ENCODE measurements at regions not wholly inside any gene's neighbourhood (a gene's known extent, or its start where the extent isn't known, plus 50 kb on each side); places are given as distances from the start of the nearest gene placed in this dataset.

- Histone ChIP-seq H3K27ac (no peak overlapping the region), H3K4me3 (no peak overlapping the region)
- TF ChIP-seq, protein P1, sequence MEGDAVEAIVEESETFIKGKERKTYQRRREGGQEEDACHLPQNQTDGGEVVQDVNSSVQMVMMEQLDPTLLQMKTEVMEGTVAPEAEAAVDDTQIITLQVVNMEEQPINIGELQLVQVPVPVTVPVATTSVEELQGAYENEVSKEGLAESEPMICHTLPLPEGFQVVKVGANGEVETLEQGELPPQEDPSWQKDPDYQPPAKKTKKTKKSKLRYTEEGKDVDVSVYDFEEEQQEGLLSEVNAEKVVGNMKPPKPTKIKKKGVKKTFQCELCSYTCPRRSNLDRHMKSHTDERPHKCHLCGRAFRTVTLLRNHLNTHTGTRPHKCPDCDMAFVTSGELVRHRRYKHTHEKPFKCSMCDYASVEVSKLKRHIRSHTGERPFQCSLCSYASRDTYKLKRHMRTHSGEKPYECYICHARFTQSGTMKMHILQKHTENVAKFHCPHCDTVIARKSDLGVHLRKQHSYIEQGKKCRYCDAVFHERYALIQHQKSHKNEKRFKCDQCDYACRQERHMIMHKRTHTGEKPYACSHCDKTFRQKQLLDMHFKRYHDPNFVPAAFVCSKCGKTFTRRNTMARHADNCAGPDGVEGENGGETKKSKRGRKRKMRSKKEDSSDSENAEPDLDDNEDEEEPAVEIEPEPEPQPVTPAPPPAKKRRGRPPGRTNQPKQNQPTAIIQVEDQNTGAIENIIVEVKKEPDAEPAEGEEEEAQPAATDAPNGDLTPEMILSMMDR (IDR thresholded peaks at IDR 0.05) = no peak
- no peak for DNase-seq (ENCODE audit: low spot score)
Measured at GRCh38 chr12:93157279-93157678, 220.4 kb upstream of the NUDT4 start.

DNA sequence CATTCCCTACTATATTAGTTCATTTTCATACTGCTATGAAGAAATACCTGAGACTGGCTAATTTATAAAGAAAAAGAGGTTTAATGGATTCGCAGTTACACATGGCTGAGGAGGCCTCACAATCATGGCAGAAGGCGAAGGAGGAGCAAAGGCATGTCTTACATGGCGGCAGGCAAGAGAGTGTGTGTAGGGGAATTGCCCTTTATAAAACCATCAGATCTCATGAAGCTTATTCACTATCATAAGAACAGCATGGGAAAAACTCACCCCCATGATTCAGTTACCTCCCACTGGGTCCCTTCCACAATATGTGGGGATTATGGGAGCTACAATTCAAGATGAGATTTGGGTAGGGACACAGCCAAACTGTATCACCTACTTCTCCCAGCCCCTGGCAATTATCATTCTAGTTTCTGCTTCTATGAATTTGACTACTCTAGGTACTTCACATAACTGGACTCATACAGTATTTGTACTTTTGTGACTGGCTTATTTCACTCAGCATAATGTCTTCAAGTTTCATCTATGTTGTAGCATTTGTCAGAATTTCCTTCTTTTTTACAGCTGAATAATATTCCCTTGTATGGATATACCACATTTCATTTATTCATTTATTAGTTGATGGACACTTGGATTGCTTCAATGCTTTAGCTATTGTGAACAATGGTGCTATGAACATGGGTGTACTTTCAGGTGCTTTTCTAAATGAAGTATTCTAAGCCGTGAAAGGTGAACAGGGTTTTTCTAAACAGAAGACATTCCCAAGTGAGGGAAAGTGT lies 219.5 kb upstream of the NUDT4 start:
- no peak overlapping the region for H3K27ac ChIP-seq
- no peak for DNase-seq (ENCODE audit: low spot score)
- TF ChIP-seq, protein P1 (IDR thresholded peaks at IDR 0.05) = no peak
- H3K4me3 ChIP-seq = no peak overlapping the region

DNA sequence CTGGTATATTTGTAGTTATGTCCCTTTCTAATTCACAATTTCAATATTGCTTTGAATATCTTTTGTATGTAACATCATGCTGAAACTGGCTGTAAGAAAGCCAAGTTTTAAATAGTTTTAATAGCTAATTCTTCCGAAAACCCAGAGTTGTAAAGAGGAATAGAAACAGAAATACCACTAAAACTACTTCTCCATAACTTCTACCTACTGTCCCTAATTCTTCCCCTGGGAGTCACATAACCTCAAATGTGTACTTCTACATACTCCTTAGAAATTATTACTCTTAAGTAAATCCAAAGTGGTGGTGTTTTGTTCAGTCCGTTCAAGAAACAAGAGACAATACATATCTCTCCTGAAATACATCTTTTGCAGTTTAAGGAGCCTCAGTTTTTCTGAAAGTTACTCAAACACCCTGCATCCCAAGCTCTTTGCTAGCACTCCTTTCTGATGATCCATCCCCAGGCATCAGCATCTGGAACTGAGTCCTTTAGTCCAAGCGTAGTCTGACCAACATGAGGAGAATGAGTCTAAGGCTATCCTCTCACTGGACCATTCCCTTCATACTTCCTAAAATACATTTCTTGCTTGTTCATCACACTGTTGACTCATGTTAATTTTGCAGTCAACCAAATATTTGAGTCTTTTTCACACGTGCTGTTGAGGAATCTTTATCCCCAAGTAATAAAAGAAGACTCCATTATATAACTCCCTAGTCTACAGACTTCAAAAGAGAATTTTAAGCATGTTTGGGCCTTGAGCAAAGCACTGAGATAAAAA lies 214.3 kb upstream of the NUDT4 start:
- no peak for DNase-seq (ENCODE audit: low spot score)
- TF ChIP-seq, protein P1 (IDR thresholded peaks at IDR 0.05) = no peak
- Histone ChIP-seq H3K27ac (no peak overlapping the region), H3K4me3 (no peak overlapping the region)

DNA sequence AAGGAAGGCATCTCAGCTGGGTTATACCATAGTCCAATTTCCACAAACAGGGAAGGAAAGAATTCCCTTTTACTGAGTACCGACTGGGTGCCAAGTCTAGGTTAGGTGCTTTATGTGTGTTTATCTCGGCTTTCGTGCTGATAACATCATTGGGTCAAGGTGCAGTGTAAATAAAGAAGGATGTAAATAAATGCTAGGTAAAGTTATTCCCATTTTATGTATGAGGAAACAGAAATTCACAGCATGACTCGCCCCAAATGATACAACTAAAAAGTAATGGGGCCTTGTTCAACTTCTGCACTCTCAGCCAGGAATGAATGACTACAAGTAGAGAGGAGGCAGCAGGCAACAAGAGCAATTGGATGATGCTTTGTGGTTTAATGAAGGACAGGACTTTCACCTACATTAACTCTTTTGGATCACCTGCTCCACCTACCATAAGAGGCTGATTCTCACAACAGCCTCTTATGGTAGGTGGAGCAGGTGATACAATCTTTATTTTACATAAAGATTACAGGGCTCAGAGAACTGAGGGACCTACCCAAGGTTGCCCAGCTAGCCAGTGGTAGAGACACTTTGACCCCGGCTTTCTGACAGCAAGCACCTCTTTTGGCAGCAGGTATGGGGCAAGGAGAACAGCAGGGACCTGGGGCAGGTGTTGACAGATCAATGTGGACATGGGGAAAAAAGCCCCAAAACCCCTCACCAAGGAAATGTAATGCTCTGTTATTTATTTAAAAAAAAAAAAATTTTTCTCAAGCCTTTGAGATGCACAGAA lies 213.4 kb upstream of the NUDT4 start:
- TF ChIP-seq, protein P1 (IDR thresholded peaks at IDR 0.05) = no peak
- no peak overlapping the region for H3K27ac ChIP-seq
- no peak overlapping the region for H3K4me3 ChIP-seq
- no peak for DNase-seq (ENCODE audit: low spot score)

- TF ChIP-seq, protein P1 (IDR thresholded peaks at IDR 0.05) = no peak
- H3K4me3 ChIP-seq = no peak overlapping the region
- DNase-seq (ENCODE audit: low spot score) = no peak
- no peak overlapping the region for H3K27ac ChIP-seq
Measured at GRCh38 chr12:93165384-93165932, 212.3 kb upstream of the NUDT4 start.

GRCh38 chr12:93166541-93167307 lies 211.0 kb upstream of the NUDT4 start:
- no peak overlapping the region for H3K4me3 ChIP-seq
- DNase-seq (ENCODE audit: low spot score) = no peak

More at GRCh38 chr12:93166541-93167307, 211.0 kb upstream of the NUDT4 start:
- no peak overlapping the region for H3K27ac ChIP-seq
- TF ChIP-seq, protein P1 (IDR thresholded peaks at IDR 0.05) = no peak
